Colonic mucosa (tissue), 4 donors: ENCODE measurements at regions not wholly inside any gene's neighbourhood (a gene's known extent, or its start where the extent isn't known, plus 50 kb on each side); places are given as distances from the start of the nearest gene placed in this dataset.

ENCODE experiments used
- DNase-seq: peaks from one replicate; pipeline ENCODE4 v3.0.0-alpha.2; 2020
- H3K27ac ChIP-seq: fragments of 200-600 bp; one replicate; pipeline ENCODE4 v1.8.0; 2021
- H3K27me3 ChIP-seq: fragments of 200-600 bp; one replicate; pipeline ENCODE4 v1.8.0; 2021
- H3K36me3 ChIP-seq: fragments of 200-600 bp; one replicate; pipeline ENCODE4 v1.8.0; 2021
- H3K4me1 ChIP-seq: fragments of 200-600 bp; one replicate; pipeline ENCODE4 v1.8.0; 2021; ENCODE audit warnings: mild to moderate bottlenecking
- H3K4me3 ChIP-seq: fragments of 200-600 bp; one replicate; pipeline ENCODE4 v1.8.0; 2021
- H3K9ac ChIP-seq, 2 donors: one replicate each; pipeline ENCODE4 v1.7.0; 2013; ENCODE audit warnings: control low read depth in 2 of 2, low read depth in 2 of 2, low read length in 2 of 2
- H3K9me3 ChIP-seq: fragments of 200-600 bp; one replicate; pipeline ENCODE4 v1.8.0; 2021
- intact Hi-C: fragments of 100-400 bp; cut with DNase I; formaldehyde crosslinking; loops from one replicate; pipeline ENCODE4 v1.14.1; 2022
- TF ChIP-seq, protein P1 (sequence below): fragments of 200-600 bp; IDR thresholded peaks from one replicate; pipeline ENCODE4 v1.8.0; 2022; ENCODE audit warnings: antibody characterized with exemption, mild to moderate bottlenecking
- donor health status: healthy.
- donor health status: DM: no; HTN: no; CAD: no.
- donor health status: DM: no; HTN: no; CAD: no.

DNA sequence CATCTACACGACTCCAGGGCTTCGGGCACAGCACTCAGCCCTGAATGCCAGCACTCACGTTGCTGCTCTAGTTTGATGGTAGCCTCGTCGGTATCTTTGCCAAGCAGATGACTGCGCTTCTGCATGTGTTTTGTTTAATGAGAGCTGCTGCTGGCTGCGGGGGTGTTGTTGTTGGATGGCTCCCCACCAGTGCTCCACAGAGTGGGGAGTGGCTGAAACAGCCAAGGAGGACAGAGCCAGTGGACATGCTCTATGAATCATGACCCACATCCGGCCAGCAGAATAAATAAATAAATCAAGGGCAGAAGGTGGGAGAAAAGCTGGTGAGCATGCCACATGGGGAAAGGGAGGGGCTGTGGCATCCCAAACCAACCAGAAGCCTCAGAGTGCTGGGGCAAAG lies 131.2 kb upstream of the SOX11 start:
- Histone ChIP-seq H3K27me3 (no peaks in the 10 kb centered on the region), H3K36me3 (no peaks in the 10 kb centered on the region), H3K27ac (no peak overlapping the region), H3K4me3 (no peak overlapping the region), H3K9ac (no peak overlapping the region), H3K4me1 (no peaks in the 10 kb centered on the region), H3K9me3 (no peaks in the 10 kb centered on the region)
- intact Hi-C loops: no loop called here
- TF ChIP-seq, protein P1, sequence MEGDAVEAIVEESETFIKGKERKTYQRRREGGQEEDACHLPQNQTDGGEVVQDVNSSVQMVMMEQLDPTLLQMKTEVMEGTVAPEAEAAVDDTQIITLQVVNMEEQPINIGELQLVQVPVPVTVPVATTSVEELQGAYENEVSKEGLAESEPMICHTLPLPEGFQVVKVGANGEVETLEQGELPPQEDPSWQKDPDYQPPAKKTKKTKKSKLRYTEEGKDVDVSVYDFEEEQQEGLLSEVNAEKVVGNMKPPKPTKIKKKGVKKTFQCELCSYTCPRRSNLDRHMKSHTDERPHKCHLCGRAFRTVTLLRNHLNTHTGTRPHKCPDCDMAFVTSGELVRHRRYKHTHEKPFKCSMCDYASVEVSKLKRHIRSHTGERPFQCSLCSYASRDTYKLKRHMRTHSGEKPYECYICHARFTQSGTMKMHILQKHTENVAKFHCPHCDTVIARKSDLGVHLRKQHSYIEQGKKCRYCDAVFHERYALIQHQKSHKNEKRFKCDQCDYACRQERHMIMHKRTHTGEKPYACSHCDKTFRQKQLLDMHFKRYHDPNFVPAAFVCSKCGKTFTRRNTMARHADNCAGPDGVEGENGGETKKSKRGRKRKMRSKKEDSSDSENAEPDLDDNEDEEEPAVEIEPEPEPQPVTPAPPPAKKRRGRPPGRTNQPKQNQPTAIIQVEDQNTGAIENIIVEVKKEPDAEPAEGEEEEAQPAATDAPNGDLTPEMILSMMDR: no peak
- DNase-seq: no peak

GRCh38 chr2:5562426-5562825 lies 129.8 kb upstream of the SOX11 start:
- Histone ChIP-seq H3K9me3 (no peaks in the 10 kb centered on the region), H3K36me3 (no peaks in the 10 kb centered on the region), H3K4me1 (no peaks in the 10 kb centered on the region), H3K27me3 (no peaks in the 10 kb centered on the region), H3K27ac (no peak overlapping the region), H3K4me3 (no peak overlapping the region), H3K9ac (no peak overlapping the region)
- TF ChIP-seq, protein P1: no peak
- intact Hi-C loops: no loop called here
- DNase-seq: no peak

DNA sequence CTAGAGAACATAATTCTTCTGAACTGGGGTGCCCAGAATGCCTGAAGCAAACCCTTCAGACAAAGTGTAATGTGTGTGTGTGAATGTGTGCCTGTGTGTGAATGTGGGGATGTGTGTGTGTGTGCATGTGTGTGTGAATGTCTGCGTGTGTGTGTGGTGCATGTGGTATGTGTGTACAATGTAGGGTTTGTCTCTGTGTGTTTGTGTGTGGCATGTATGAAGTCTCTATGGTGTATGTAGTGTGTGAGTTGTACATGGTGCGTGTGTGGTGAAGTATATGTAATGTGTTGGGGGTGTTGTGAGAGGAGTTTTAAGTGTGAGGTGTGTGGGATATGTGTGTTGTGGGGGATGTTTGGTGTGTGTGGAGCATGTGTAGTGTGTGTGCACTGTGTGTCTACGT lies 129.3 kb upstream of the SOX11 start:
- H3K27ac ChIP-seq: no peak overlapping the region
- TF ChIP-seq, protein P1: no peak
- H3K4me1 ChIP-seq: no peaks in the 10 kb centered on the region
- H3K9me3 ChIP-seq: no peaks in the 10 kb centered on the region
- intact Hi-C loops: no loop called here
- DNase-seq: no peak
- no peaks in the 10 kb centered on the region for H3K27me3 ChIP-seq
- no peaks in the 10 kb centered on the region for H3K36me3 ChIP-seq
- H3K9ac ChIP-seq: no peak overlapping the region
- no peak overlapping the region for H3K4me3 ChIP-seq

DNA sequence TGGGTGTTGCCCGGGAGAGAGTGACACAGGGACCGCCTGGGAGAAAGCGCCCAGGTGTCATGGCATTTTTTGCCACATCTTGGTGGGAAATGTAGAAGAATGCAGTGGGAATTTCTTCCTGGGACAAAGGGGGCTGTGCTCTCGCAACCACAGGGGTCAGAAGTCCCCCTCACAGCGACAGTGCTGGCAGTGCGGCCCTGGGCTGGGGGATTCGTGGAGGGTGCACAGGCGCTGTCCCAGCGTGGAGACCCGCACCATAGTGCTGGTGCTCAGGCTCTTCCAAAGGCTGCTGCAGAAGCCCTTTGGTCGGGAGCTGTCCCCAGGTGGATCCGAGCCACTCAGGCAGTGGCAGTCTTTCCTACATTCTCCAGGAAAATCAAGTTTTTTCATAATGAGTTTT lies 128.8 kb upstream of the SOX11 start:
- no peak for DNase-seq
- intact Hi-C loops: no loop called here
- no peak overlapping the region for H3K27ac ChIP-seq
- H3K4me3 ChIP-seq: no peak overlapping the region
- no peaks in the 10 kb centered on the region for H3K4me1 ChIP-seq
- H3K36me3 ChIP-seq: no peaks in the 10 kb centered on the region
- no peaks in the 10 kb centered on the region for H3K9me3 ChIP-seq
- TF ChIP-seq, protein P1: no peak
- H3K9ac ChIP-seq: no peak overlapping the region
- H3K27me3 ChIP-seq: no peaks in the 10 kb centered on the region

GRCh38 chr2:5569256-5569655 lies 122.9 kb upstream of the SOX11 start:
- TF ChIP-seq, protein P1: no peak
- Histone ChIP-seq H3K4me3 (no peak overlapping the region), H3K9me3 (no peaks in the 10 kb centered on the region), H3K27me3 (no peaks in the 10 kb centered on the region), H3K27ac (no peak overlapping the region), H3K36me3 (no peaks in the 10 kb centered on the region), H3K9ac (no peak overlapping the region), H3K4me1 (no peaks in the 10 kb centered on the region)
- intact Hi-C loops: no loop called here
- no peak for DNase-seq

DNA sequence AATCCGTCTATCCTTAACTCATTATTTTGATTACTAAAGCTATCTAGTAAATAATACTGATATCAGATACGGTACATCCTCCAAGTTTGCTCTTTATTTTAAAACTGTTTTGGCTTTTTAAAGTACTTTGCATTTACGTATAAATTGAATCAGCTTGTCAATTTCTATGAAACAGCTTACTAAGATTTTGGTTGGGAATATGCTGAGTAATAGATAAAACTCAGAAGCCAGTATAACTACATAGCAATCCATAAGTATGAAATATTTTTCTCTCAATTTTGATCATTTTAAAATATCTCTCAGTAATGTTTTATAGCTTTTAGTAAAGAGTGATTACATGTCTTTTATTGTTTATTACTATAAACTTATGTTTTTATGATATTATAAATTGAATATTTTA lies 116.2 kb upstream of the SOX11 start:
- Histone ChIP-seq H3K27me3 (no peaks in the 10 kb centered on the region), H3K4me1 (no peaks in the 10 kb centered on the region), H3K36me3 (no peaks in the 10 kb centered on the region), H3K27ac (no peak overlapping the region), H3K9me3 (no peaks in the 10 kb centered on the region), H3K9ac (no peak overlapping the region), H3K4me3 (no peak overlapping the region)
- intact Hi-C loops: no loop called here
- TF ChIP-seq, protein P1: no peak
- no peak for DNase-seq
